SK-N-SH treated with all-trans-retinoic acid at 6 μM for 48 hours (cell line): ENCODE measurements at regions not wholly inside any gene's neighbourhood (a gene's known extent, or its start where the extent isn't known, plus 50 kb on each side); places are given as distances from the start of the nearest gene placed in this dataset.

Experiments
- ATAC-seq: fragments of 200-7000 bp; cut with Tn5 transposase; 3 replicates; pipeline ENCODE4 v1.9.1; 2020; ENCODE audit warnings: mild to moderate bottlenecking, moderate library complexity
- BACH2 ChIP-seq: fragments of 250-450 bp; sonication (Bioruptor Pico); IDR thresholded peaks from 2 replicates; pipeline ENCODE4 v1.9.0; 2021; ENCODE audit warnings: mild to moderate bottlenecking, borderline replicate concordance
- CREB5 ChIP-seq: fragments of 250-450 bp; sonication (Bioruptor Pico); IDR thresholded peaks from 2 replicates; pipeline ENCODE4 v1.5.1; 2020; ENCODE audit warnings: low read depth, mild to moderate bottlenecking, moderate library complexity
- CSDC2 ChIP-seq: fragments of 250-450 bp; sonication (Bioruptor Pico); IDR thresholded peaks from 2 replicates; pipeline ENCODE4 v1.5.0; 2020; ENCODE audit warnings: mild to moderate bottlenecking, moderate library complexity
- CSRNP3 ChIP-seq: fragments of 250-450 bp; sonication (Bioruptor Pico); IDR thresholded peaks from 2 replicates; pipeline ENCODE4 v1.5.1; 2021; ENCODE audit warnings: mild to moderate bottlenecking, moderate library complexity
- ESRRG ChIP-seq: fragments of 250-450 bp; sonication (Bioruptor Pico); IDR thresholded peaks from 2 replicates; pipeline ENCODE4 v1.6.1; 2021; ENCODE audit warnings: mild to moderate bottlenecking
- GLIS3 ChIP-seq: fragments of 250-450 bp; sonication (Bioruptor Pico); IDR thresholded peaks from 2 replicates; pipeline ENCODE4 v1.5.0; 2020; ENCODE audit warnings: mild to moderate bottlenecking, moderate library complexity
- ISL1 ChIP-seq: fragments of 250-450 bp; sonication (Bioruptor Pico); IDR thresholded peaks from 2 replicates; pipeline ENCODE4 v2.1.2; 2022; ENCODE audit warnings: mild to moderate bottlenecking, moderate library complexity
- RARB ChIP-seq: fragments of 250-450 bp; sonication (Bioruptor Pico); IDR thresholded peaks from 2 replicates; pipeline ENCODE4 v1.8.0; 2021; ENCODE audit warnings: mild to moderate bottlenecking, moderate library complexity
- SNAI2 ChIP-seq: fragments of 250-450 bp; sonication (Bioruptor Pico); IDR thresholded peaks from 2 replicates; pipeline ENCODE4 v1.5.0; 2020; ENCODE audit warnings: mild to moderate bottlenecking, moderate library complexity
- TOX ChIP-seq: fragments of 250-450 bp; sonication (Bioruptor Pico); IDR thresholded peaks from 2 replicates; pipeline ENCODE4 v1.8.0; 2021; ENCODE audit warnings: mild to moderate bottlenecking, moderate library complexity, borderline replicate concordance
- ZC3H10 ChIP-seq: fragments of 250-450 bp; sonication (Bioruptor Pico); IDR thresholded peaks from 2 replicates; pipeline ENCODE4 v1.5.1; 2021; ENCODE audit warnings: mild to moderate bottlenecking, moderate library complexity
- ZFP3 ChIP-seq: fragments of 250-450 bp; sonication (Bioruptor Pico); IDR thresholded peaks from 2 replicates; pipeline ENCODE4 v1.5.0; 2020; ENCODE audit warnings: mild to moderate bottlenecking, moderate library complexity
- ZFP30 ChIP-seq: fragments of 450-650 bp; formaldehyde crosslinking; IDR thresholded peaks from 2 replicates; pipeline ENCODE4 v1.5.0; 2022; ENCODE audit warnings: mild to moderate bottlenecking, moderate library complexity
- ZNF565 ChIP-seq: fragments of 450-650 bp; formaldehyde crosslinking; conservative IDR thresholded peaks from 2 replicates; pipeline ENCODE4 v1.5.0; 2020; ENCODE audit warnings: low read depth, mild to moderate bottlenecking, moderate library complexity
- ZNF70 ChIP-seq: fragments of 450-650 bp; formaldehyde crosslinking; IDR thresholded peaks from 2 replicates; pipeline ENCODE4 v1.5.0; 2020; ENCODE audit warnings: mild to moderate bottlenecking, moderate library complexity
- ZNF8 ChIP-seq: fragments of 450-650 bp; formaldehyde crosslinking; IDR thresholded peaks from 2 replicates; pipeline ENCODE4 v1.5.0; 2020; ENCODE audit warnings: mild to moderate bottlenecking, moderate library complexity
- TF ChIP-seq, protein P1 (sequence below): fragments of 250-450 bp; sonication (Bioruptor Pico); IDR thresholded peaks from 2 replicates; pipeline ENCODE4 v1.8.0; 2021; ENCODE audit warnings: low read depth, mild to moderate bottlenecking, moderate library complexity, borderline replicate concordance
- TF ChIP-seq, protein P2 (sequence below): fragments of 250-450 bp; sonication (Bioruptor Pico); IDR thresholded peaks from 2 replicates; pipeline ENCODE4 v1.5.0; 2020; ENCODE audit warnings: mild to moderate bottlenecking, moderate library complexity
- TF ChIP-seq, protein P3 (sequence below): fragments of 250-450 bp; sonication (Bioruptor Pico); IDR thresholded peaks from 2 replicates; pipeline ENCODE4 v1.8.0; 2020; ENCODE audit warnings: mild to moderate bottlenecking, moderate library complexity, borderline replicate concordance

DNA sequence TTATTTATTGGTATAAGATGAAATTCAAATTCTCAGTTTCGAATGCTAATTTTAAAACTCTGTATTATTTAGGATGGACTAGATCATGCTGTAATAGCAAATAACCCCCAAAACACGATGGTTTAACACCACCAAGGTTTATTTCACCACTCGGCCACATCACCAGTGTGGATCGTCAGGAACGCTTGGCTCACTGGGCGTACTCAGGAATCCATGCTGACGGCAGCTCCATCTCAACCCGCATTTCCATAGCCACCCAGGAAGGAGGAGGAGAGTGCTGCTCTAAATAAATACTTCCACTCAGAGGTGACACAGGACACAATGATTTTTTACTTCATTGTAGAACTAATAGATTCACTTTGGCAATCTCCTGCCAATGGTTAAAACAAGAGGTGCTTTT, 347.4 kb downstream of the SH3GL2 start:
- TF ChIP-seq CSRNP3 (CRISPR knock-in tag), result no peak
- TF ChIP-seq ZC3H10, result no peak
- TF ChIP-seq, protein P1, sequence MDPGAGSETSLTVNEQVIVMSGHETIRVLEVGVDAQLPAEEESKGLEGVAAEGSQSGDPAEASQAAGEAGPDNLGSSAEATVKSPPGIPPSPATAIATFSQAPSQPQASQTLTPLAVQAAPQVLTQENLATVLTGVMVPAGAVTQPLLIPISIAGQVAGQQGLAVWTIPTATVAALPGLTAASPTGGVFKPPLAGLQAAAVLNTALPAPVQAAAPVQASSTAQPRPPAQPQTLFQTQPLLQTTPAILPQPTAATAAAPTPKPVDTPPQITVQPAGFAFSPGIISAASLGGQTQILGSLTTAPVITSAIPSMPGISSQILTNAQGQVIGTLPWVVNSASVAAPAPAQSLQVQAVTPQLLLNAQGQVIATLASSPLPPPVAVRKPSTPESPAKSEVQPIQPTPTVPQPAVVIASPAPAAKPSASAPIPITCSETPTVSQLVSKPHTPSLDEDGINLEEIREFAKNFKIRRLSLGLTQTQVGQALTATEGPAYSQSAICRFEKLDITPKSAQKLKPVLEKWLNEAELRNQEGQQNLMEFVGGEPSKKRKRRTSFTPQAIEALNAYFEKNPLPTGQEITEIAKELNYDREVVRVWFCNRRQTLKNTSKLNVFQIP (CRISPR knock-in tag), result no peak
- TF ChIP-seq, protein P2, sequence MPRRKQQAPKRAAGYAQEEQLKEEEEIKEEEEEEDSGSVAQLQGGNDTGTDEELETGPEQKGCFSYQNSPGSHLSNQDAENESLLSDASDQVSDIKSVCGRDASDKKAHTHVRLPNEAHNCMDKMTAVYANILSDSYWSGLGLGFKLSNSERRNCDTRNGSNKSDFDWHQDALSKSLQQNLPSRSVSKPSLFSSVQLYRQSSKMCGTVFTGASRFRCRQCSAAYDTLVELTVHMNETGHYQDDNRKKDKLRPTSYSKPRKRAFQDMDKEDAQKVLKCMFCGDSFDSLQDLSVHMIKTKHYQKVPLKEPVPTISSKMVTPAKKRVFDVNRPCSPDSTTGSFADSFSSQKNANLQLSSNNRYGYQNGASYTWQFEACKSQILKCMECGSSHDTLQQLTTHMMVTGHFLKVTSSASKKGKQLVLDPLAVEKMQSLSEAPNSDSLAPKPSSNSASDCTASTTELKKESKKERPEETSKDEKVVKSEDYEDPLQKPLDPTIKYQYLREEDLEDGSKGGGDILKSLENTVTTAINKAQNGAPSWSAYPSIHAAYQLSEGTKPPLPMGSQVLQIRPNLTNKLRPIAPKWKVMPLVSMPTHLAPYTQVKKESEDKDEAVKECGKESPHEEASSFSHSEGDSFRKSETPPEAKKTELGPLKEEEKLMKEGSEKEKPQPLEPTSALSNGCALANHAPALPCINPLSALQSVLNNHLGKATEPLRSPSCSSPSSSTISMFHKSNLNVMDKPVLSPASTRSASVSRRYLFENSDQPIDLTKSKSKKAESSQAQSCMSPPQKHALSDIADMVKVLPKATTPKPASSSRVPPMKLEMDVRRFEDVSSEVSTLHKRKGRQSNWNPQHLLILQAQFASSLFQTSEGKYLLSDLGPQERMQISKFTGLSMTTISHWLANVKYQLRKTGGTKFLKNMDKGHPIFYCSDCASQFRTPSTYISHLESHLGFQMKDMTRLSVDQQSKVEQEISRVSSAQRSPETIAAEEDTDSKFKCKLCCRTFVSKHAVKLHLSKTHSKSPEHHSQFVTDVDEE (CRISPR knock-in tag), result no peak
- no peak for TF ChIP-seq GLIS3
- no peak for TF ChIP-seq CREB5 (CRISPR knock-in tag)
- no peak for TF ChIP-seq BACH2 (CRISPR knock-in tag)
- TF ChIP-seq, protein P3, sequence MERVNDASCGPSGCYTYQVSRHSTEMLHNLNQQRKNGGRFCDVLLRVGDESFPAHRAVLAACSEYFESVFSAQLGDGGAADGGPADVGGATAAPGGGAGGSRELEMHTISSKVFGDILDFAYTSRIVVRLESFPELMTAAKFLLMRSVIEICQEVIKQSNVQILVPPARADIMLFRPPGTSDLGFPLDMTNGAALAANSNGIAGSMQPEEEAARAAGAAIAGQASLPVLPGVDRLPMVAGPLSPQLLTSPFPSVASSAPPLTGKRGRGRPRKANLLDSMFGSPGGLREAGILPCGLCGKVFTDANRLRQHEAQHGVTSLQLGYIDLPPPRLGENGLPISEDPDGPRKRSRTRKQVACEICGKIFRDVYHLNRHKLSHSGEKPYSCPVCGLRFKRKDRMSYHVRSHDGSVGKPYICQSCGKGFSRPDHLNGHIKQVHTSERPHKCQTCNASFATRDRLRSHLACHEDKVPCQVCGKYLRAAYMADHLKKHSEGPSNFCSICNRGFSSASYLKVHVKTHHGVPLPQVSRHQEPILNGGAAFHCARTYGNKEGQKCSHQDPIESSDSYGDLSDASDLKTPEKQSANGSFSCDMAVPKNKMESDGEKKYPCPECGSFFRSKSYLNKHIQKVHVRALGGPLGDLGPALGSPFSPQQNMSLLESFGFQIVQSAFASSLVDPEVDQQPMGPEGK (CRISPR knock-in tag), result no peak
- no peak for TF ChIP-seq ZFP30 (CRISPR knock-in tag)
- no peak for ATAC-seq

GRCh38 chr9:17927616-17928015, 348.8 kb downstream of the SH3GL2 start:
- TF ChIP-seq CSDC2 (CRISPR knock-in tag) (no peak), ESRRG (CRISPR knock-in tag) (no peak), ZC3H10 (no peak), TOX (CRISPR knock-in tag) (no peak), ZFP30 (CRISPR knock-in tag) (no peak)
- TF ChIP-seq, protein P1 (CRISPR knock-in tag), result no peak
- no peak for ATAC-seq

- TF ChIP-seq ZNF8 (CRISPR knock-in tag) (no peak), CSRNP3 (CRISPR knock-in tag) (no peak), ZFP3 (no peak), CSDC2 (CRISPR knock-in tag) (no peak), ISL1 (CRISPR knock-in tag) (no peak), SNAI2 (CRISPR knock-in tag) (no peak), BACH2 (CRISPR knock-in tag) (no peak), ZNF70 (no peak), RARB (no peak), ZFP30 (CRISPR knock-in tag) (no peak), ZNF565 (CRISPR knock-in tag) (no peak), ZC3H10 (no peak)
- ATAC-seq, result no peak
Measured at GRCh38 chr9:17928228-17928627, 349.4 kb downstream of the SH3GL2 start.
